ENCODE measurements at regions not wholly inside any gene's neighbourhood (a gene's known extent, or its start where the extent isn't known, plus 50 kb on each side); places are given as distances from the start of the nearest gene placed in this dataset.
"Not testable (repeated sequence)": the region's sequence is repeated elsewhere in the genome, so short reads cannot be mapped to it uniquely, and the experiment has no call there.

DNA sequence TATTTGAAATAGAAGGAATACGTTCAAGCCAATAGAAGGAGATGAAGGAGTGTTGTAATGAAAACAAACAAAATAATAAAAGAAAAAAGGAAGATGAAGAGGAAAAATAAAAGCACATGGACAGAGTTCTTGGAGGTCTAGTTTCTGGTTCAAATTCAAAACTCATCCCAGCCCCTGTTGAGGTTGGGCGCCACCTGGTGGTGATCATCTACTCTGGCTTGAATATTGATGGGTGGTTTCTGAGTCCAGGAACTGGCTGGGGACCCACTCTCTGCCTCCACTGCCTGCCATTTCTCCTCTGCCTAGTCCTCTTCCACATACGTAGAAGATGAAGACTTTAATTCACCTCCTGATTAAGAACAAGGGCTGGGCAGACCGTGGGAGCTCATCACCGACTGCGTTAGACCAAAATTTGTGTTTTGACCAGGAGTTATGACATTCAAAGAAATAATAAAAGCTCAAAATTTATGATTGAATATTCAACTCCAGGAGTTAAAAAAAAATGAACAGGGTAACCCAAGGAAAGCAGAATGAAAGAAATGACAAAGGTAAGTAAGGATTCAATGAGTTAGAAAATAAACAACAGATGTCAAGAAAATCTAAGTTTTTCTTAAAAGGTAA lies 99.0 kb upstream of the SLC1A3 start:
- no peaks in the 10 kb centered on the region for H3F3A ChIP-seq (ENCODE audit: control insufficient read depth, insufficient read depth)
- no peaks in the 10 kb centered on the region for H4K20me1 ChIP-seq (ENCODE audit: control insufficient read depth, insufficient read depth, low read depth, low read length)
- TF ChIP-seq, protein P1, sequence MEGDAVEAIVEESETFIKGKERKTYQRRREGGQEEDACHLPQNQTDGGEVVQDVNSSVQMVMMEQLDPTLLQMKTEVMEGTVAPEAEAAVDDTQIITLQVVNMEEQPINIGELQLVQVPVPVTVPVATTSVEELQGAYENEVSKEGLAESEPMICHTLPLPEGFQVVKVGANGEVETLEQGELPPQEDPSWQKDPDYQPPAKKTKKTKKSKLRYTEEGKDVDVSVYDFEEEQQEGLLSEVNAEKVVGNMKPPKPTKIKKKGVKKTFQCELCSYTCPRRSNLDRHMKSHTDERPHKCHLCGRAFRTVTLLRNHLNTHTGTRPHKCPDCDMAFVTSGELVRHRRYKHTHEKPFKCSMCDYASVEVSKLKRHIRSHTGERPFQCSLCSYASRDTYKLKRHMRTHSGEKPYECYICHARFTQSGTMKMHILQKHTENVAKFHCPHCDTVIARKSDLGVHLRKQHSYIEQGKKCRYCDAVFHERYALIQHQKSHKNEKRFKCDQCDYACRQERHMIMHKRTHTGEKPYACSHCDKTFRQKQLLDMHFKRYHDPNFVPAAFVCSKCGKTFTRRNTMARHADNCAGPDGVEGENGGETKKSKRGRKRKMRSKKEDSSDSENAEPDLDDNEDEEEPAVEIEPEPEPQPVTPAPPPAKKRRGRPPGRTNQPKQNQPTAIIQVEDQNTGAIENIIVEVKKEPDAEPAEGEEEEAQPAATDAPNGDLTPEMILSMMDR (IDR thresholded peaks at IDR 0.05; ENCODE audit: low read depth, low read length, poor library complexity, severe bottlenecking): peak; percentile 91
- TF ChIP-seq EZH2phosphoT487 (IDR thresholded peaks at IDR 0.05; ENCODE audit: borderline replicate concordance, low read length): no peak
- no peaks in the 10 kb centered on the region for H3K79me2 ChIP-seq (ENCODE audit: control insufficient read depth, low read length)
- H3K4me1 ChIP-seq (ENCODE audit: control insufficient read depth, low read length): peaks cover 4% of the 10 kb centered on the region; the same call in 1 of the 2 replicates
- no peaks in the 10 kb centered on the region for H3K27me3 ChIP-seq (ENCODE audit: control insufficient read depth, low read length)
- no peaks in the 10 kb centered on the region for H3K9me3 ChIP-seq (ENCODE audit: control insufficient read depth, insufficient read depth, low read length)
- no peaks in the 10 kb centered on the region for H3K9me2 ChIP-seq (replicated peaks; ENCODE audit: control insufficient read depth, low read length)
- H3K36me3 ChIP-seq (ENCODE audit: control insufficient read depth, low read length): no peaks in the 10 kb centered on the region
- no peak overlapping the region for H3K4me3 ChIP-seq (ENCODE audit: low read length)
- no peak overlapping the region for H3K27ac ChIP-seq (ENCODE audit: low read depth, low read length)
- no peak overlapping the region for H3K4me2 ChIP-seq (ENCODE audit: low read length)

DNA sequence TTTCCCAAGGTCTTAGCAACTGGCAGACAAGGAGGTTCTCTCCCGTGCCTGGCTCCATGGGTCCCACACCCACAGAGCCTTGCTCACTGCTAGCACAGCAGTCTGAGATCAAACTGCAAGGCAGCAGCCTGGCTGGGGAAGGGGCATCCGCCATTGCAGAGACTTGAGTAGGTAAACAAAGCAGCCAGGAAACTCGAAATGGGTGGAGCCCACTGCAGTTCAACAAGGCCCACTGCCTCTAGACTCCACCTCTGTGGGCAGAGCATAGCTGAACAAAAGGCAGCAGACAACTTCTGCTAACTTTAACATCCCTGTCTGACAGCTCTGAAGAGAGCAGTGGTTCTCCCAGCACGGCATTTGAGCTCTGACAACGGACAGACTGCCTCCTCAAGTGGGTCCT lies 98.1 kb upstream of the SLC1A3 start:
- not testable (repeated sequence) for H3K4me3 ChIP-seq (ENCODE audit: low read length); H3K79me2 ChIP-seq (ENCODE audit: control insufficient read depth, low read length); H3F3A ChIP-seq (ENCODE audit: control insufficient read depth, insufficient read depth); H3K36me3 ChIP-seq (ENCODE audit: control insufficient read depth, low read length); H3K9me3 ChIP-seq (ENCODE audit: control insufficient read depth, insufficient read depth, low read length); H4K20me1 ChIP-seq (ENCODE audit: control insufficient read depth, insufficient read depth, low read depth, low read length); H3K27me3 ChIP-seq (ENCODE audit: control insufficient read depth, low read length); H3K4me2 ChIP-seq (ENCODE audit: low read length); H3K27ac ChIP-seq (ENCODE audit: low read depth, low read length); H3K4me1 ChIP-seq (ENCODE audit: control insufficient read depth, low read length); H3K9me2 ChIP-seq (replicated peaks; ENCODE audit: control insufficient read depth, low read length)

DNA sequence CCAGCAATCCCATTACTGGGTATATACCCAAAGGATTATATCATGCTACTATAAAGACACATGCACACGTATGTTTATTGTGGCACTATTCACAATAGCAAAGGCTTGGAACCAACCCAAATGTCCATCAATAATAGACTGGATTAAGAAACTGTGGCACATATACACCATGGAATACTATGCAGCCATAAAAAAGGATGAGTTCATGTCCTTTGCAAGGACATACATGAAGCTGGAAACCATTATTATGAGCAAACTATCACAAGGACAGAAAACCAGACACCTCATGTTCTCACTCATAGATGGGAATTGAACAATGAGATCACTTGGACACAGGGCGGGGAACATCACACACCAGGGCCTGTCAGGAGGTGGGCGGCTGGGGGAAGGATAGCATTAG lies 92.8 kb upstream of the SLC1A3 start:
- not testable (repeated sequence) for H3K79me2 ChIP-seq (ENCODE audit: control insufficient read depth, low read length); H3K9me3 ChIP-seq (ENCODE audit: control insufficient read depth, insufficient read depth, low read length); H4K20me1 ChIP-seq (ENCODE audit: control insufficient read depth, insufficient read depth, low read depth, low read length); H3K4me1 ChIP-seq (ENCODE audit: control insufficient read depth, low read length); H3F3A ChIP-seq (ENCODE audit: control insufficient read depth, insufficient read depth); H3K36me3 ChIP-seq (ENCODE audit: control insufficient read depth, low read length); H3K9me2 ChIP-seq (replicated peaks; ENCODE audit: control insufficient read depth, low read length); H3K4me2 ChIP-seq (ENCODE audit: low read length); H3K27me3 ChIP-seq (ENCODE audit: control insufficient read depth, low read length); H3K4me3 ChIP-seq (ENCODE audit: low read length); H3K27ac ChIP-seq (ENCODE audit: low read depth, low read length)

DNA sequence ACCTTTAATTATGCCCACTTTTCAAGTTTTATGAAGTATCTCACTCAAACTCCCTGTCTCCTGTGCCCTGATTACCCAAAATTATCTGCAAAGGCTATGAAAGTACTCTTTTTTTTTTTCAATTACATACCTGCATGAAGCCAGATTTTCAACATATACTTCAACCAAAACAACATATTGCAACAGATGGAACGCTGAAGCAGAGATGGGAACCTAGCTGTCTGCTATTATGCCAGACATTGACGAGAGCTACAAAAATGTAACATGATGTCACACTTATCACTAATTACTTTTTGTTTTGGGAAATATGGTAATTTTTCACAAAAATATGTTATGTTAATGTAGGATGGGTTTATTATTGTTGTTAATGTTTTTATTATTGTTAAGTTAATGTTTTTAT lies 86.5 kb upstream of the SLC1A3 start:
- Histone ChIP-seq H3K4me3 (ENCODE audit: low read length) (no peak overlapping the region), H3K9me2 (replicated peaks; ENCODE audit: control insufficient read depth, low read length) (no peaks in the 10 kb centered on the region), H3K9me3 (ENCODE audit: control insufficient read depth, insufficient read depth, low read length) (no peaks in the 10 kb centered on the region), H3K4me1 (ENCODE audit: control insufficient read depth, low read length) (no peaks in the 10 kb centered on the region), H3K36me3 (ENCODE audit: control insufficient read depth, low read length) (no peaks in the 10 kb centered on the region), H3K4me2 (ENCODE audit: low read length) (no peak overlapping the region), H3F3A (ENCODE audit: control insufficient read depth, insufficient read depth) (no peaks in the 10 kb centered on the region), H4K20me1 (ENCODE audit: control insufficient read depth, insufficient read depth, low read depth, low read length) (no peaks in the 10 kb centered on the region), H3K79me2 (ENCODE audit: control insufficient read depth, low read length) (no peaks in the 10 kb centered on the region), H3K27ac (ENCODE audit: low read depth, low read length) (no peak overlapping the region), H3K27me3 (ENCODE audit: control insufficient read depth, low read length) (no peaks in the 10 kb centered on the region)
- TF ChIP-seq, protein P1 (IDR thresholded peaks at IDR 0.05; ENCODE audit: low read depth, low read length, poor library complexity, severe bottlenecking): no peak
- TF ChIP-seq EZH2phosphoT487 (IDR thresholded peaks at IDR 0.05; ENCODE audit: borderline replicate concordance, low read length): no peak

Measured in DOHH2 (cell line).